ENCODE measurements at regions not wholly inside any gene's neighbourhood (a gene's known extent, or its start where the extent isn't known, plus 50 kb on each side); places are given as distances from the start of the nearest gene placed in this dataset.

GRCh38 chrX:40227125-40227524 lies 129.4 kb upstream of the BCOR start:
- no peaks in the 10 kb centered on the region for H3K79me2 ChIP-seq (ENCODE audit: control insufficient read depth, insufficient read depth, low read length)
- dilution Hi-C loops (cut with MboI; ENCODE audit: extremely low pct_ligation_motif_present, low sequenced_read_pairs): no loop called here
- H3K4me1 ChIP-seq (ENCODE audit: control insufficient read depth, extremely low read depth, insufficient read depth, low read length): no peaks in the 10 kb centered on the region
- no peak for TF ChIP-seq EZH2 (IDR thresholded peaks at IDR 0.05; ENCODE audit: borderline replicate concordance, low read depth, low read length, severe bottlenecking)
- TF ChIP-seq CTCF (IDR thresholded peaks at IDR 0.05; ENCODE audit: extremely low read depth in 1 of 2, insufficient read depth in 1 of 2, low read depth in 1 of 2, low read length in 2 of 2): no peak
- TF ChIP-seq JUN (IDR thresholded peaks at IDR 0.05; ENCODE audit: borderline replicate concordance, insufficient read depth, insufficient read length, low read depth): no peak
- TF ChIP-seq GATA2 (IDR thresholded peaks at IDR 0.05; ENCODE audit: insufficient read depth, insufficient read length, low read depth, low read length): no peak
- TF ChIP-seq FOS (IDR thresholded peaks at IDR 0.05; ENCODE audit: borderline replicate concordance, insufficient read depth, low read length): no peak
- TF ChIP-seq POLR2AphosphoS5 (IDR thresholded peaks at IDR 0.05; ENCODE audit: insufficient read depth, low read depth, low read length): no peak
- no peak for TF ChIP-seq MYC (IDR thresholded peaks at IDR 0.05; ENCODE audit: low read depth, low read length)
- TF ChIP-seq POLR2A (IDR thresholded peaks at IDR 0.05; ENCODE audit: low read depth, low read length): no peak
- no peak for TF ChIP-seq MAX (IDR thresholded peaks at IDR 0.05; ENCODE audit: insufficient read depth, insufficient read length)
- intact Hi-C loops (cut with micrococcal nuclease): no loop called here
- H2AFZ ChIP-seq (ENCODE audit: low read depth, low read length): no peak overlapping the region
- DNase-seq (ENCODE audit: low read depth, low spot score): no peak
- no peak overlapping the region for H3K4me3 ChIP-seq (replicated peaks in 1 of 3; ENCODE audit: insufficient read depth in 1 of 3, low read depth in 1 of 3, low read length in 3 of 3)
- H3K9me3 ChIP-seq (replicated peaks; ENCODE audit: control insufficient read depth, insufficient read depth, low read length): no peaks in the 10 kb centered on the region
- no peaks in the 10 kb centered on the region for H3K9me1 ChIP-seq (replicated peaks; ENCODE audit: control insufficient read depth, extremely low read depth, insufficient read depth, low read length)
- no peak overlapping the region for H3K9ac ChIP-seq (replicated peaks; ENCODE audit: extremely low read depth, insufficient read depth, low read length)
- no peaks in the 10 kb centered on the region for H4K20me1 ChIP-seq (replicated peaks; ENCODE audit: control insufficient read depth, extremely low read depth, insufficient read depth, low read length)
- CTCF ChIA-PET: no interaction called here
- H3K27me3 ChIP-seq (ENCODE audit: control insufficient read depth in 2 of 2, insufficient read depth in 2 of 2, low read length in 2 of 2): no peaks in the 10 kb centered on the region
- no peaks in the 10 kb centered on the region for H3K36me3 ChIP-seq (ENCODE audit: control insufficient read depth in 2 of 2, extremely low read depth in 1 of 2, insufficient read depth in 2 of 2, low read length in 2 of 2)
- POLR2A ChIA-PET: no interaction called here
- H3K27ac ChIP-seq (ENCODE audit: insufficient read depth, low read depth, low read length): no peak overlapping the region
- FAIRE-seq: no peak
- no TSS peak for BruUV-seq (replicated peaks)
- H3K4me2 ChIP-seq (ENCODE audit: insufficient read depth, low read length): no peak overlapping the region

All from endothelial cell of umbilical vein (primary cell).